H1 (cell line): ENCODE measurements at regions not wholly inside any gene's neighbourhood (a gene's known extent, or its start where the extent isn't known, plus 50 kb on each side); places are given as distances from the start of the nearest gene placed in this dataset.

Experiments
- CTCF ChIA-PET: fragments of 300-600 bp; sonication (Branson Sonifier 250); formaldehyde crosslinking; loops from one replicate; lab custom pipeline; 2021; ENCODE audit not compliant: partially characterized antibody; lab: Charles Lee
- POLR2A ChIA-PET: fragments of 300-600 bp; sonication (Branson Sonifier 250); formaldehyde crosslinking; loops from one replicate; lab custom pipeline; 2021; ENCODE audit warnings: inconsistent platforms; ENCODE audit not compliant: partially characterized antibody; lab: Charles Lee
- DNase-seq, 2 experiments: peaks; one replicate each; pipeline versions ENCODE4 v3.0.0 to v3.0.0-alpha.2; 2010 to 2022; ENCODE audit warnings: low spot score in 2 of 2, low read depth in 1 of 2, mixed read lengths in 1 of 2
- FAIRE-seq: peaks from 2 replicates; lab custom pipeline; 2011; peaks lifted over from hg19 to GRCh38; lab: Jason Lieb, UNC
- H2AFZ ChIP-seq: 2 replicates; pipeline ENCODE4 v1.8.1; 2012; ENCODE audit warnings: low read length, inconsistent platforms
- H2AK5ac ChIP-seq: 2 replicates; pipeline ENCODE4 v1.6.1; 2013; ENCODE audit warnings: low read depth, low read length
- H2BK120ac ChIP-seq: replicated peaks from 2 replicates; pipeline ENCODE3; 2013; ENCODE audit warnings: low read depth, low read length, inconsistent platforms
- H2BK12ac ChIP-seq: 2 replicates; pipeline ENCODE4 v1.6.1; 2013; ENCODE audit warnings: low read depth, low read length
- H2BK15ac ChIP-seq: 2 replicates; pipeline ENCODE4 v1.6.1; 2013; ENCODE audit warnings: low read length
- H2BK20ac ChIP-seq: 2 replicates; pipeline ENCODE4 v1.6.1; 2013; ENCODE audit warnings: low read length
- H2BK5ac ChIP-seq: 2 replicates; pipeline ENCODE4 v1.6.1; 2013; ENCODE audit warnings: low read depth, low read length
- H3K14ac ChIP-seq: 2 replicates; pipeline ENCODE4 v1.6.1; 2013; ENCODE audit warnings: inconsistent platforms; ENCODE audit not compliant: insufficient read length
- H3K18ac ChIP-seq: 2 replicates; pipeline ENCODE4 v1.6.1; 2013; ENCODE audit warnings: low read length; ENCODE audit errors: extremely low read depth
- H3K23ac ChIP-seq: 2 replicates; pipeline ENCODE4 v1.6.1; 2013; ENCODE audit warnings: inconsistent platforms; ENCODE audit not compliant: insufficient read length
- H3K23me2 ChIP-seq: 2 replicates; pipeline ENCODE4 v1.6.1; 2013; ENCODE audit warnings: low read depth, low read length
- H3K27ac ChIP-seq: 2 replicates; pipeline ENCODE4 v1.6.1; 2011; ENCODE audit warnings: low read depth, low read length, inconsistent platforms
- H3K27me3 ChIP-seq, 4 experiments: replicated peaks in 1 of 4; 1 replicate in 1 of 4; 2 replicates in 3 of 4; pipeline versions ENCODE4 v1.6.1 to v1.8.1; 2011 to 2013; ENCODE audit warnings: low read length in 3 of 4, mild to moderate bottlenecking in 3 of 4, inconsistent platforms in 2 of 4, mixed read lengths in 2 of 4, moderate library complexity in 1 of 4; ENCODE audit not compliant: control insufficient read depth in 3 of 4, insufficient read depth in 3 of 4; ENCODE audit errors: extremely low read depth in 1 of 4
- H3K36me3 ChIP-seq, 4 experiments: 2 replicates each; pipeline versions ENCODE4 v1.6.1 to v1.8.1; 2011 to 2013; ENCODE audit warnings: mild to moderate bottlenecking in 4 of 4, low read length in 3 of 4, moderate library complexity in 2 of 4, control low read depth in 1 of 4, inconsistent platforms in 1 of 4; ENCODE audit not compliant: insufficient read depth in 4 of 4, control insufficient read depth in 2 of 4
- H3K4ac ChIP-seq: replicated peaks from 2 replicates; pipeline ENCODE3; 2013; ENCODE audit warnings: low read length, low read depth, mixed read lengths, inconsistent platforms; ENCODE audit not compliant: insufficient read length
- H3K4me1 ChIP-seq, 4 experiments: replicated peaks in 1 of 4; 1 replicate in 1 of 4; 2 replicates in 3 of 4; pipeline versions ENCODE4 v1.6.1 to v1.8.1; 2011 to 2013; ENCODE audit warnings: low read length in 3 of 4, inconsistent platforms in 2 of 4, mixed read lengths in 1 of 4; ENCODE audit not compliant: insufficient read depth in 4 of 4, control insufficient read depth in 3 of 4
- H3K4me2 ChIP-seq, 2 experiments: 2 replicates each; pipeline versions ENCODE4 v1.6.1 to v1.8.1; 2011 to 2013; ENCODE audit warnings: low read depth in 2 of 2, low read length in 2 of 2, control low read depth in 1 of 2, inconsistent platforms in 1 of 2, mild to moderate bottlenecking in 1 of 2; ENCODE audit not compliant: insufficient read depth in 1 of 2
- H3K4me3 ChIP-seq, 4 experiments: fragments of 200-600, 300-600 bp in 1 of 4; sonication (generic), shearing (Covaris generic), sonication (Bioruptor Twin) in 1 of 4; 2 replicates each; pipeline versions ENCODE4 v1.5.1 to v1.8.1; 2011 to 2016; ENCODE audit warnings: low read length in 4 of 4, low read depth in 3 of 4, control low read depth in 2 of 4, inconsistent platforms in 2 of 4, mild to moderate bottlenecking in 2 of 4, mixed read lengths in 1 of 4, moderate library complexity in 1 of 4; ENCODE audit not compliant: insufficient read depth in 2 of 4; ENCODE audit errors: extremely low read depth in 1 of 4
- H3K56ac ChIP-seq: replicated peaks from 2 replicates; pipeline ENCODE3; 2013; ENCODE audit warnings: low read depth, mild to moderate bottlenecking, mixed read lengths, low read length, inconsistent platforms; ENCODE audit not compliant: insufficient read length
- H3K79me1 ChIP-seq: 2 replicates; pipeline ENCODE4 v1.6.1; 2013; ENCODE audit warnings: low read depth, low read length, control low read depth
- H3K79me2 ChIP-seq, 2 experiments: 2 replicates each; pipeline versions ENCODE4 v1.6.1 to v1.8.1; 2012 to 2013; ENCODE audit warnings: low read length in 2 of 2, mild to moderate bottlenecking in 2 of 2, inconsistent platforms in 1 of 2; ENCODE audit not compliant: insufficient read depth in 2 of 2, control insufficient read depth in 1 of 2
- H3K9ac ChIP-seq, 4 experiments: replicated peaks in 1 of 4; 1 replicate in 1 of 4; 2 replicates in 3 of 4; pipeline versions ENCODE4 v1.6.1 to v1.8.1; 2011 to 2013; ENCODE audit warnings: low read depth in 3 of 4, low read length in 3 of 4, control low read depth in 2 of 4, mild to moderate bottlenecking in 2 of 4, moderate library complexity in 2 of 4, inconsistent platforms in 1 of 4; ENCODE audit errors: extremely low read depth in 1 of 4
- H3K9me3 ChIP-seq, 2 experiments: 2 replicates each; pipeline versions ENCODE4 v1.6.1 to v1.8.1; 2012 to 2013; ENCODE audit warnings: mild to moderate bottlenecking in 2 of 2, moderate library complexity in 2 of 2, control low read depth in 1 of 2, inconsistent platforms in 1 of 2, low read depth in 1 of 2, low read length in 1 of 2, mixed read lengths in 1 of 2; ENCODE audit not compliant: insufficient read depth in 2 of 2
- H4K20me1 ChIP-seq, 2 experiments: replicated peaks in 1 of 2; 2 replicates each; pipeline versions ENCODE3 to v1.8.1; 2011 to 2013; ENCODE audit warnings: inconsistent platforms in 2 of 2, low read length in 2 of 2, mild to moderate bottlenecking in 1 of 2; ENCODE audit not compliant: insufficient read depth in 2 of 2, control insufficient read depth in 1 of 2
- H4K5ac ChIP-seq: 2 replicates; pipeline ENCODE4 v1.6.1; 2013; ENCODE audit warnings: low read length, low read depth, mixed read lengths, inconsistent platforms; ENCODE audit not compliant: insufficient read length
- H4K8ac ChIP-seq: 2 replicates; pipeline ENCODE4 v1.8.0; 2013; ENCODE audit warnings: mild to moderate bottlenecking, moderate library complexity, low read length, inconsistent platforms; ENCODE audit not compliant: insufficient read depth; ENCODE audit errors: extremely low read depth
- H4K91ac ChIP-seq: replicated peaks from 2 replicates; pipeline ENCODE3; 2013; ENCODE audit warnings: low read length, mixed read lengths, inconsistent platforms; ENCODE audit not compliant: insufficient read length
- BACH1 ChIP-seq: IDR thresholded peaks from 2 replicates; pipeline ENCODE4 v1.6.1; 2012; ENCODE audit warnings: low read length, improper control_type of control experiment
- BCL11A ChIP-seq, 2 experiments: IDR thresholded peaks; one replicate each; pipeline ENCODE4 v1.6.1; 2011; ENCODE audit warnings: low read depth in 2 of 2, low read length in 2 of 2, mild to moderate bottlenecking in 2 of 2
- CEBPB ChIP-seq: IDR thresholded peaks from 2 replicates; pipeline ENCODE4 v1.6.1; 2012; ENCODE audit warnings: low read depth, low read length
- GABPA ChIP-seq: IDR thresholded peaks from 2 replicates; pipeline ENCODE4 v1.6.1; 2011; ENCODE audit warnings: mild to moderate bottlenecking, low read length, moderate library complexity, borderline replicate concordance; ENCODE audit not compliant: insufficient read depth
- HDAC6 ChIP-seq: IDR thresholded peaks from one replicate; pipeline ENCODE4 v1.7.1; 2012; ENCODE audit warnings: low read depth, mild to moderate bottlenecking, inconsistent platforms, low read length, moderate library complexity
- JUN ChIP-seq: IDR thresholded peaks from 2 replicates; pipeline ENCODE4 v1.6.1; 2011; ENCODE audit warnings: low read depth, mild to moderate bottlenecking, improper control_type of control experiment, low read length
- NANOG ChIP-seq: IDR thresholded peaks from 2 replicates; pipeline ENCODE4 v1.6.1; 2011; ENCODE audit warnings: low read length, low read depth, mild to moderate bottlenecking, inconsistent platforms; ENCODE audit not compliant: insufficient read depth, poor library complexity, severe bottlenecking
- POU5F1 ChIP-seq: IDR thresholded peaks from 2 replicates; pipeline ENCODE4 v1.6.1; 2011; ENCODE audit warnings: low read depth, mild to moderate bottlenecking, low read length, moderate library complexity
- SP2 ChIP-seq: IDR thresholded peaks from 2 replicates; pipeline ENCODE4 v1.6.1; 2012; ENCODE audit warnings: mild to moderate bottlenecking, low read length, inconsistent platforms
- TAF1 ChIP-seq: IDR thresholded peaks from 2 replicates; pipeline ENCODE4 v1.6.1; 2011; ENCODE audit warnings: mild to moderate bottlenecking, low read depth, low read length
- TAF7 ChIP-seq: optimal IDR thresholded peaks from 2 replicates; pipeline ENCODE3; 2011; ENCODE audit warnings: low read depth, mild to moderate bottlenecking, inconsistent platforms, low read length, moderate library complexity, borderline replicate concordance
- TEAD4 ChIP-seq: IDR thresholded peaks from 2 replicates; pipeline ENCODE4 v1.6.1; 2012; ENCODE audit warnings: low read depth, low read length, inconsistent platforms, mixed read lengths
- WGBS, 2 experiments: shearing (Covaris generic) in 1 of 2; methylation state at CpG; one replicate each; pipeline versions ENCODE4 v1.1.6 to v1.1.7; 2013 to 2015; ENCODE audit warnings: low lambda C conversion rate in 2 of 2, mixed read lengths in 2 of 2, inconsistent platforms in 1 of 2, low coverage in 1 of 2, missing lambda C conversion rate in 1 of 2; ENCODE audit not compliant: insufficient replicate concordance in 2 of 2, insufficient coverage in 1 of 2, insufficient read length in 1 of 2; ENCODE audit errors: extremely low coverage in 1 of 2, missing lambda C conversion rate in 1 of 2; 5-methylcytosine and 5-hydroxymethylcytosine counted together
- TF ChIP-seq, protein P1 (sequence below): IDR thresholded peaks from 2 replicates; pipeline ENCODE4 v1.6.1; 2012; ENCODE audit warnings: low read length, inconsistent platforms

DNA sequence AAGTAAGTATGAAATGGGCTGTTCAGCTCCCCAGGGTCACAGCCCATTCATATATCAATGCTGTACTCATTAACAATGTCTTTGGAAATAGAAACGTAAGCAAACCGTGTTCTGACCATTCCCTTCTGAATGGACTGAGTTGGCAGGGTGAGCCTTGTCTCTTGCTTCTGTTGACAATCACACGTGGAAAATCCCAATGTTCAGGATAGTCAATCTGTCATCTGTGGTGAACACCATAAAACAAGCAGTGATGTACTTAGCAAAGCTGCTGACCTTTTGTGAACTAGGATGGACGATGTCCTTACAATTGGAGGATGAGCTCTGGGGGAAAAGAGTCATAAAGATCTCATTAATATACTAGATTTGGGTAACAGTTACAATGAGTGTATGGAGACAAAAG is 109.6 kb upstream of the PAQR3 start:
- no peak overlapping the region for H3K56ac ChIP-seq

More for the DNA sequence above, 109.6 kb upstream of the PAQR3 start:
- Histone ChIP-seq H4K8ac (no peak overlapping the region), H3K14ac (no peak overlapping the region), H2BK120ac (no peak overlapping the region), H3K4me2 (no peak overlapping the region), H2AK5ac (no peak overlapping the region), H3K9ac (no peak overlapping the region), H3K23ac (no peak overlapping the region), H4K5ac (no peak overlapping the region), H2BK20ac (no peak overlapping the region), H3K79me1 (no peaks in the 10 kb centered on the region), H3K27ac (no peak overlapping the region), H3K23me2 (no peaks in the 10 kb centered on the region), H2BK5ac (no peak overlapping the region), H2AFZ (no peak overlapping the region), H2BK15ac (no peak overlapping the region), H3K4ac (no peak overlapping the region), H3K18ac (no peak overlapping the region), H3K36me3 (no peaks in the 10 kb centered on the region), H3K79me2 (no peaks in the 10 kb centered on the region), H3K9me3 (no peaks in the 10 kb centered on the region), H2BK12ac (no peak overlapping the region), H3K27me3 (no peaks in the 10 kb centered on the region), H3K4me1 (no peaks in the 10 kb centered on the region), H4K91ac (no peak overlapping the region), H4K20me1 (no peaks in the 10 kb centered on the region), H3K4me3 (no peak overlapping the region)
- 88% methylated on average over 4 of the region's 4 CpGs; no CpG with 5 or more reads in 1 of the 2 experiments for WGBS, 2 experiments
- FAIRE-seq (no peak), DNase-seq (no peak)
- ChIA-PET POLR2A (no interaction called here), CTCF (interaction anchor here (1.0 to 1.4 kb wide), 3 partner anchors 11 to 98 kb away, joined by 3 read pairs; no protein-coding TSS in a partner anchor)
- TF ChIP-seq CEBPB = no peak
- no peak for TF ChIP-seq BACH1
- no peak for TF ChIP-seq NANOG
- TF ChIP-seq GABPA = no peak
- TF ChIP-seq, protein P1, sequence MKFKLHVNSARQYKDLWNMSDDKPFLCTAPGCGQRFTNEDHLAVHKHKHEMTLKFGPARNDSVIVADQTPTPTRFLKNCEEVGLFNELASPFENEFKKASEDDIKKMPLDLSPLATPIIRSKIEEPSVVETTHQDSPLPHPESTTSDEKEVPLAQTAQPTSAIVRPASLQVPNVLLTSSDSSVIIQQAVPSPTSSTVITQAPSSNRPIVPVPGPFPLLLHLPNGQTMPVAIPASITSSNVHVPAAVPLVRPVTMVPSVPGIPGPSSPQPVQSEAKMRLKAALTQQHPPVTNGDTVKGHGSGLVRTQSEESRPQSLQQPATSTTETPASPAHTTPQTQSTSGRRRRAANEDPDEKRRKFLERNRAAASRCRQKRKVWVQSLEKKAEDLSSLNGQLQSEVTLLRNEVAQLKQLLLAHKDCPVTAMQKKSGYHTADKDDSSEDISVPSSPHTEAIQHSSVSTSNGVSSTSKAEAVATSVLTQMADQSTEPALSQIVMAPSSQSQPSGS = no peak
- no peak for TF ChIP-seq SP2
- no peak for TF ChIP-seq TEAD4
- no peak for TF ChIP-seq TAF7
- TF ChIP-seq POU5F1 = no peak
- no peak for TF ChIP-seq BCL11A (IDR thresholded peaks at IDR 0.05; ENCODE audit: low read depth in 2 of 2, low read length in 2 of 2)
- TF ChIP-seq TAF1 = no peak
- no peak for TF ChIP-seq JUN
- TF ChIP-seq HDAC6 = no peak
